ENCODE measurements at regions not wholly inside any gene's neighbourhood (a gene's known extent, or its start where the extent isn't known, plus 50 kb on each side); places are given as distances from the start of the nearest gene placed in this dataset.

- Histone ChIP-seq H3K36me3 (no peaks in the 10 kb centered on the region), H3K9me3 (no peaks in the 10 kb centered on the region), H3K4me3 (no peak overlapping the region), H3K27me3 (no peaks in the 10 kb centered on the region), H3K4me1 (peaks cover 0 to 8% (median 0%) of the 10 kb centered on the region in 3 donors), H3K27ac (no peak overlapping the region)
- no peak for ATAC-seq
- 78 to 82% methylated on average over 2 of the region's 2 CpGs for WGBS, 2 donors (ENCODE audit: low coverage in 1 of 2)
- TF ChIP-seq POLR2AphosphoS5 (IDR thresholded peaks at IDR 0.05) (no peak), POLR2A (IDR thresholded peaks at IDR 0.05) (no peak), EP300 (IDR thresholded peaks at IDR 0.05) (no peak)
Observed at GRCh38 chr11:90449606-90450005, 226.8 kb upstream of the CHORDC1 start.

GRCh38 chr11:90448256-90448655 is 225.4 kb upstream of the CHORDC1 start:
- 42 to 53% methylated on average over 4 of the region's 4 CpGs for WGBS, 2 donors (ENCODE audit: low coverage in 1 of 2)
- H3K27me3 ChIP-seq, result no peaks in the 10 kb centered on the region
- no peak overlapping the region for H3K27ac ChIP-seq
- H3K4me3 ChIP-seq, result no peak overlapping the region
- no peak for ATAC-seq
- H3K4me1 ChIP-seq, result peaks cover 0 to 8% (median 0%) of the 10 kb centered on the region in 3 donors
- TF ChIP-seq POLR2A (IDR thresholded peaks at IDR 0.05) (no peak), CTCF (IDR thresholded peaks at IDR 0.05) (no peak), EP300 (IDR thresholded peaks at IDR 0.05) (no peak), POLR2AphosphoS5 (IDR thresholded peaks at IDR 0.05) (no peak)
- H3K9me3 ChIP-seq, result no peaks in the 10 kb centered on the region
- no peaks in the 10 kb centered on the region for H3K36me3 ChIP-seq

GRCh38 chr11:90447618-90448017 is 224.8 kb upstream of the CHORDC1 start:
- H3K27ac ChIP-seq, result no peak overlapping the region
- H3K36me3 ChIP-seq, result no peaks in the 10 kb centered on the region
- TF ChIP-seq POLR2A (IDR thresholded peaks at IDR 0.05), result no peak
- no peak for TF ChIP-seq EP300 (IDR thresholded peaks at IDR 0.05)
- TF ChIP-seq POLR2AphosphoS5 (IDR thresholded peaks at IDR 0.05), result no peak
- TF ChIP-seq CTCF (IDR thresholded peaks at IDR 0.05), result no peak
- WGBS, 2 donors (ENCODE audit: low coverage in 1 of 2), result 33% methylated on average over 5 of the region's 5 CpGs; no CpG with 5 or more reads in 1 of the 2 donors
- H3K9me3 ChIP-seq, result no peaks in the 10 kb centered on the region
- H3K4me1 ChIP-seq, result peaks cover 0 to 8% (median 0%) of the 10 kb centered on the region in 3 donors
- no peaks in the 10 kb centered on the region for H3K27me3 ChIP-seq
- no peak for ATAC-seq
- H3K4me3 ChIP-seq, result no peak overlapping the region

GRCh38 chr11:90446207-90446606 is 223.4 kb upstream of the CHORDC1 start:
- H3K9me3 ChIP-seq, result no peaks in the 10 kb centered on the region
- TF ChIP-seq EP300 (IDR thresholded peaks at IDR 0.05) (no peak), CTCF (IDR thresholded peaks at IDR 0.05) (no peak), POLR2A (IDR thresholded peaks at IDR 0.05) (no peak), POLR2AphosphoS5 (IDR thresholded peaks at IDR 0.05) (no peak)
- H3K27me3 ChIP-seq, result no peaks in the 10 kb centered on the region
- no peak overlapping the region for H3K27ac ChIP-seq
- no peak for ATAC-seq
- WGBS, 2 donors (ENCODE audit: low coverage in 1 of 2), result 13 to 67% methylated on average over 2 of the region's 2 CpGs
- no peaks in the 10 kb centered on the region for H3K36me3 ChIP-seq
- H3K4me1 ChIP-seq, result peaks cover 0 to 8% (median 0%) of the 10 kb centered on the region in 3 donors
- H3K4me3 ChIP-seq, result no peak overlapping the region

GRCh38 chr11:90438069-90438468 is 215.2 kb upstream of the CHORDC1 start:
- H3K27me3 ChIP-seq, result no peaks in the 10 kb centered on the region
- 87 to 88% methylated on average over 4 of the region's 4 CpGs for WGBS, 2 donors (ENCODE audit: low coverage in 1 of 2)
- H3K9me3 ChIP-seq, result no peaks in the 10 kb centered on the region
- H3K4me1 ChIP-seq, result no peaks in the 10 kb centered on the region
- no peak for ATAC-seq
- no peaks in the 10 kb centered on the region for H3K36me3 ChIP-seq
- no peak overlapping the region for H3K27ac ChIP-seq
- no peak overlapping the region for H3K4me3 ChIP-seq
- no peak for TF ChIP-seq POLR2AphosphoS5 (IDR thresholded peaks at IDR 0.05)
- no peak for TF ChIP-seq POLR2A (IDR thresholded peaks at IDR 0.05)
- TF ChIP-seq CTCF (IDR thresholded peaks at IDR 0.05), result no peak
- TF ChIP-seq EP300 (IDR thresholded peaks at IDR 0.05), result no peak
